KBM-7 (cell line): ENCODE measurements at regions not wholly inside any gene's neighbourhood (a gene's known extent, or its start where the extent isn't known, plus 50 kb on each side); places are given as distances from the start of the nearest gene placed in this dataset.

Experiments
- DNase-seq: peaks from one replicate; pipeline ENCODE4 v3.0.0-alpha.2; 2015
- in situ Hi-C: fragments of 300-500 bp; cut with MboI; formaldehyde crosslinking; loops from 2 replicates; pipeline ENCODE4 v1.14.3; 2020; ENCODE audit warnings: low sequenced_read_pairs, low pct_unique_long_range_greater_than_20kb, mixed read lengths

- no peak for DNase-seq
- in situ Hi-C loops, result no loop called here
Measured at GRCh38 chr14:47790477-47790876, 115.1 kb upstream of the MDGA2 start.

GRCh38 chr14:47785058-47785457 is 109.7 kb upstream of the MDGA2 start:
- no peak for DNase-seq
- in situ Hi-C loops, result no loop called here

- in situ Hi-C loops, result no loop called here
- DNase-seq, result no peak
Measured at GRCh38 chr14:47778631-47779030, 103.2 kb upstream of the MDGA2 start.

- DNase-seq, result no peak
- in situ Hi-C loops, result no loop called here
Measured at GRCh38 chr14:47772652-47773051, 97.2 kb upstream of the MDGA2 start.

- no peak for DNase-seq
- in situ Hi-C loops, result no loop called here
Measured at GRCh38 chr14:47763188-47763854, 87.9 kb upstream of the MDGA2 start.

- in situ Hi-C loops, result no loop called here
- no peak for DNase-seq
Measured at GRCh38 chr14:47746986-47747385, 71.6 kb upstream of the MDGA2 start.

- no peak for DNase-seq
- in situ Hi-C loops, result no loop called here
Measured at GRCh38 chr14:47744155-47744554, 68.8 kb upstream of the MDGA2 start.

- no peak for DNase-seq
- in situ Hi-C loops, result no loop called here
Measured at GRCh38 chr14:47739541-47739940, 64.1 kb upstream of the MDGA2 start.

GRCh38 chr14:47730296-47730695 is 54.9 kb upstream of the MDGA2 start:
- in situ Hi-C loops, result no loop called here
- DNase-seq, result no peak
